Breast epithelium (tissue), 4 donors: ENCODE measurements at regions not wholly inside any gene's neighbourhood (a gene's known extent, or its start where the extent isn't known, plus 50 kb on each side); places are given as distances from the start of the nearest gene placed in this dataset.

Source experiments
- DNase-seq, 2 donors: peaks; one replicate each; pipeline ENCODE4 v3.0.0-alpha.2; 2019; ENCODE audit warnings: low spot score in 2 of 2
- H3K27ac ChIP-seq, 2 donors: fragments of 200-600 bp; sonication (generic) in 1 of 2; one replicate each; pipeline ENCODE4 v1.5.1; 2016 to 2019; ENCODE audit warnings: mild to moderate bottlenecking in 1 of 2
- H3K27me3 ChIP-seq, 2 donors: fragments of 200-600 bp; sonication (generic) in 1 of 2; one replicate each; pipeline versions ENCODE4 v1.5.1 to v1.6.0; 2017 to 2019; ENCODE audit warnings: control low read depth in 1 of 2, mild to moderate bottlenecking in 1 of 2
- H3K36me3 ChIP-seq: fragments of 200-600 bp; one replicate; pipeline ENCODE4 v1.5.1; 2019
- H3K4me1 ChIP-seq, 2 donors: fragments of 200-600 bp; sonication (generic); one replicate each; pipeline ENCODE4 v1.5.1; 2016 to 2019; ENCODE audit warnings: control low read depth in 1 of 2
- H3K4me3 ChIP-seq, 3 donors: fragments of 200-600 bp; sonication (generic); 1 replicate in 2 of 3; 2 replicates in 1 of 3; pipeline ENCODE4 v1.5.1; 2016 to 2019; ENCODE audit warnings: mild to moderate bottlenecking in 3 of 3, moderate library complexity in 2 of 3
- H3K9me3 ChIP-seq, 2 donors: fragments of 200-600 bp; sonication (generic) in 1 of 2; one replicate each; pipeline ENCODE4 v1.5.1; 2016 to 2019; ENCODE audit warnings: control low read depth in 1 of 2
- POLR2A ChIP-seq: fragments of 450-650 bp; IDR thresholded peaks from one replicate; pipeline ENCODE4 v1.6.1; 2016; ENCODE audit warnings: antibody characterized with exemption, mild to moderate bottlenecking, moderate library complexity
- POLR2AphosphoS5 ChIP-seq, 3 donors: sonication (generic); formaldehyde crosslinking; IDR thresholded peaks; one replicate each; pipeline ENCODE4 v1.6.1; 2017; ENCODE audit warnings: antibody characterized with exemption in 3 of 3
- intact Hi-C: fragments of 100-400 bp; cut with DNase I; formaldehyde crosslinking; loops from one replicate; pipeline ENCODE4 v1.15.1; 2023; ENCODE audit warnings: low total_unique reads
- TF ChIP-seq, protein P1 (sequence below), 3 donors: fragments of 450-650 bp; IDR thresholded peaks; one replicate each; pipeline ENCODE4 v1.5.1; 2016 to 2017; ENCODE audit warnings: antibody characterized with exemption in 3 of 3, mild to moderate bottlenecking in 3 of 3, moderate library complexity in 3 of 3

DNA sequence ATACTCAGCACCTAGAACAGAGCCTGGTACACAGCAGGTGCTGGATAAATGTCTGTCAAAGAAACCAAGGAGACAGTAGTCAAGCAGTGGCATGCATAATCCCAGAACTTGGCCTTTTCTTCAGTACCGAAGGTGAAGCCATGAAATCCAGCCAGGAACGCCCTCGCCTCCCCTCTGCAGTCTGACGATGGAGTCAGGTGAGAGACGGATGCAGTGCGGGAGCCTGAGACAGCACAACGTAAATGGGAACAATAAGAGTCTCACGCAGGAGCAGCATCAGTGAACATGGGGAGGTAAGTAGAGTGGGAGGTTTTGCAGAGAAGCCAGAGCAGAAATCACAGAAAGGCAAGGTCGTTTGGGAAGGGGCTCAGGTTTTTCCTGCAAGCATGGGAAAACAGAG, 389.3 kb upstream of the MYT1L start:
- intact Hi-C loops, result no loop called here
- no peak overlapping the region for H3K27ac ChIP-seq
- no peaks in the 10 kb centered on the region for H3K9me3 ChIP-seq
- H3K4me1 ChIP-seq, result no peaks in the 10 kb centered on the region
- H3K36me3 ChIP-seq, result no peaks in the 10 kb centered on the region
- TF ChIP-seq POLR2A, result no peak
- no peak for TF ChIP-seq POLR2AphosphoS5 (IDR thresholded peaks at IDR 0.05)
- TF ChIP-seq, protein P1, sequence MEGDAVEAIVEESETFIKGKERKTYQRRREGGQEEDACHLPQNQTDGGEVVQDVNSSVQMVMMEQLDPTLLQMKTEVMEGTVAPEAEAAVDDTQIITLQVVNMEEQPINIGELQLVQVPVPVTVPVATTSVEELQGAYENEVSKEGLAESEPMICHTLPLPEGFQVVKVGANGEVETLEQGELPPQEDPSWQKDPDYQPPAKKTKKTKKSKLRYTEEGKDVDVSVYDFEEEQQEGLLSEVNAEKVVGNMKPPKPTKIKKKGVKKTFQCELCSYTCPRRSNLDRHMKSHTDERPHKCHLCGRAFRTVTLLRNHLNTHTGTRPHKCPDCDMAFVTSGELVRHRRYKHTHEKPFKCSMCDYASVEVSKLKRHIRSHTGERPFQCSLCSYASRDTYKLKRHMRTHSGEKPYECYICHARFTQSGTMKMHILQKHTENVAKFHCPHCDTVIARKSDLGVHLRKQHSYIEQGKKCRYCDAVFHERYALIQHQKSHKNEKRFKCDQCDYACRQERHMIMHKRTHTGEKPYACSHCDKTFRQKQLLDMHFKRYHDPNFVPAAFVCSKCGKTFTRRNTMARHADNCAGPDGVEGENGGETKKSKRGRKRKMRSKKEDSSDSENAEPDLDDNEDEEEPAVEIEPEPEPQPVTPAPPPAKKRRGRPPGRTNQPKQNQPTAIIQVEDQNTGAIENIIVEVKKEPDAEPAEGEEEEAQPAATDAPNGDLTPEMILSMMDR (IDR thresholded peaks at IDR 0.05), result no peak
- H3K4me3 ChIP-seq, result no peak overlapping the region
- no peaks in the 10 kb centered on the region for H3K27me3 ChIP-seq
- no peak for DNase-seq

- no peak for DNase-seq
- Histone ChIP-seq H3K4me3 (no peak overlapping the region), H3K27me3 (no peaks in the 10 kb centered on the region), H3K27ac (no peak overlapping the region), H3K4me1 (no peaks in the 10 kb centered on the region), H3K9me3 (no peaks in the 10 kb centered on the region), H3K36me3 (no peaks in the 10 kb centered on the region)
- no peak for TF ChIP-seq POLR2A
- TF ChIP-seq POLR2AphosphoS5 (IDR thresholded peaks at IDR 0.05), result no peak
- intact Hi-C loops, result no loop called here
These were observed 388.7 kb upstream of the MYT1L start for GRCh38 chr2:2719781-2720180.

DNA sequence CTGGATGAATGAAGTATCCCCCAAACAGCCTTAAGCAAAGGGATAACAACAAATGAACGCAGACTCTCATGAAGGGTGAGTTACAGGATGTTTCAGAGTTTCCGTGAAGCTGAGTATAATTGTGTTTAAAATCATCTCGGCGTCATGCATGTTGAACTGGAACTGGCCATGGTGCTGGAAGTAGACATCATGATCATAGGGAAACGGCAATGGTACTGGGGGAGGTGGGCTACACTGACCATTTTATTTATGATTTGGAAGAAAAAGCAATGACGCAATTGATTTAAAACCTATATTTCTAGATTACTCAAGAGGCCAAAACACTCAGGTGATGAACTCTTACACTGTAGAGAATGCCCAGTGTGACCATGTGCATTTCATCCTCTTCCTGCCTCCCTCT, 387.9 kb upstream of the MYT1L start:
- no peak overlapping the region for H3K4me3 ChIP-seq

DNA sequence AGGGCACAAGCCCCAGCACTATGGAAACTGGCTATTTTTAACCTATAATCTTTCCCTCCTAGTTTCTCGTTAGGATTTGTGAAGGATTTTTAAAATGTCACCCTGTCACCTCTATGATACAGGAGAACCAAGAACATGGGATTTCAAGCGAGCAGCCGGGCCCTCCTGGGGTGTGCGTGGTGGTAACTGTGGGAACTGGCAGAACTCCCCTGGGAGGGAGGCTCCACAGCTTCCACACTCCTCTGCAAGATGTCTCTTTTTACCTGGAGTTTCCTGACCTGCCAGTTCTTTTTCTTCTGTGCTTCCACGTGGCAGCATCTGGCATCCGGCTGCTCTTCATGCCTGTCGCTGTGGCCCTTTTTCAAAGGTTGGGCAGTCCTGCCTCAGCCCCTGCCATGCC, 386.3 kb upstream of the MYT1L start:
- H3K27ac ChIP-seq, result no peak overlapping the region
- intact Hi-C loops, result no loop called here
- peaks cover 0 to 5% of the 10 kb centered on the region in 2 donors for H3K27me3 ChIP-seq
- no peaks in the 10 kb centered on the region for H3K9me3 ChIP-seq
- H3K36me3 ChIP-seq, result no peaks in the 10 kb centered on the region
- DNase-seq, result no peak
- H3K4me1 ChIP-seq, result no peaks in the 10 kb centered on the region
- H3K4me3 ChIP-seq, result no peak overlapping the region
- TF ChIP-seq POLR2A (no peak), POLR2AphosphoS5 (IDR thresholded peaks at IDR 0.05) (no peak)
- TF ChIP-seq, protein P1 (IDR thresholded peaks at IDR 0.05), result no peak

More for the DNA sequence above, 387.9 kb upstream of the MYT1L start:
- H3K9me3 ChIP-seq, result no peaks in the 10 kb centered on the region
- H3K36me3 ChIP-seq, result no peaks in the 10 kb centered on the region
- H3K27ac ChIP-seq, result no peak overlapping the region
- no peak for DNase-seq
- TF ChIP-seq, protein P1 (IDR thresholded peaks at IDR 0.05), result no peak
- TF ChIP-seq POLR2A, result no peak
- TF ChIP-seq POLR2AphosphoS5 (IDR thresholded peaks at IDR 0.05), result no peak
- intact Hi-C loops, result no loop called here
- H3K27me3 ChIP-seq, result no peaks in the 10 kb centered on the region
- H3K4me1 ChIP-seq, result no peaks in the 10 kb centered on the region

DNA sequence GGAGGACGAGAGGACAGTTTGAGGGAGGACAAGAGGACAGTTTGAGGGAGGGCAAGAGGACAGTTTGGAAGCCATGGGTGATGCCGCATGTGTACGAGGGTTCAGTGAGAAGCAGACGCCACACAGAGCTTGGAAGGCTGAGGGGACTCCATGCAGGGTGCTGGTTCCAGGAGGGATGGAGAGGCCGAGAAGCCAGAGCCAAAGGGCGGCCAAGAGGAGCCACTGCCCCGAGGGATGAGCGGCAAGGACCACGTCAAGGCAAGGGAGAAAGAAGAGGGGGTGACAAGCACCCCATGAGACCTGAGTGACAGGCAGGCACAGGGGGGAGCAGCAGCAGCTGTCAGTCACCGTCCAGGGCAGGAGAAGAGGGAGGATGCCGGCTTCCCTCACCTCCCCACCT, 385.7 kb upstream of the MYT1L start:
- TF ChIP-seq, protein P1 (IDR thresholded peaks at IDR 0.05), result no peak
- H3K9me3 ChIP-seq, result no peaks in the 10 kb centered on the region
- peaks cover 0 to 12% of the 10 kb centered on the region in 2 donors for H3K27me3 ChIP-seq
- no peaks in the 10 kb centered on the region for H3K4me1 ChIP-seq
- H3K36me3 ChIP-seq, result no peaks in the 10 kb centered on the region
- H3K27ac ChIP-seq, result no peak overlapping the region
- DNase-seq, result no peak
- H3K4me3 ChIP-seq, result no peak overlapping the region
- intact Hi-C loops, result no loop called here
